ENCODE measurements at regions not wholly inside any gene's neighbourhood (a gene's known extent, or its start where the extent isn't known, plus 50 kb on each side); places are given as distances from the start of the nearest gene placed in this dataset.

DNA sequence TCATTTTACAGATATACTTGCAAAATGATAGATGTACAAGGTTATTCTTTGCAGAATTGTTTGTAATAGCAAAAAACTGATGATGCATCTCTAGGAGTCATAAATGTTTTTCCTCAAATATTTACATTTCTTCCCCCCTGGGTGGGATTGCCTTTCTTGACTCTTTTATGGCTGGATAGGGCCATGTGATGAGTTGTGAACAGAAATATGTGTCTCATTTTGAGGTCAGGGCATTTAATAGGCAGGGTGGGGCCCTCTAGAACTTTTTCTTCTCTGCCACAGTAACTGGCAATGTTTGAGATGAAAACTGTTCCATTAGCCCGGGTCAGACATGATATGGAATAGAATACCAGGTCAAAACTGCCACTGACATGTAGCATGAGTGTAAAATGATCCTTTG, 159.5 kb upstream of the SYNCRIP start:
- DNase-seq, result no peak
- no peaks in the 10 kb centered on the region for H3K36me3 ChIP-seq
- H3K9ac ChIP-seq (ENCODE audit: low read depth in 2 of 2, low read length in 2 of 2), result no peak overlapping the region
- no peak overlapping the region for H3K27ac ChIP-seq
- no peak overlapping the region for H3K4me3 ChIP-seq
- no peaks in the 10 kb centered on the region for H3K4me1 ChIP-seq
- H3K27me3 ChIP-seq, result no peaks in the 10 kb centered on the region
- intact Hi-C loops (cut with DNase I), result no loop called here
- TF ChIP-seq, protein P1, sequence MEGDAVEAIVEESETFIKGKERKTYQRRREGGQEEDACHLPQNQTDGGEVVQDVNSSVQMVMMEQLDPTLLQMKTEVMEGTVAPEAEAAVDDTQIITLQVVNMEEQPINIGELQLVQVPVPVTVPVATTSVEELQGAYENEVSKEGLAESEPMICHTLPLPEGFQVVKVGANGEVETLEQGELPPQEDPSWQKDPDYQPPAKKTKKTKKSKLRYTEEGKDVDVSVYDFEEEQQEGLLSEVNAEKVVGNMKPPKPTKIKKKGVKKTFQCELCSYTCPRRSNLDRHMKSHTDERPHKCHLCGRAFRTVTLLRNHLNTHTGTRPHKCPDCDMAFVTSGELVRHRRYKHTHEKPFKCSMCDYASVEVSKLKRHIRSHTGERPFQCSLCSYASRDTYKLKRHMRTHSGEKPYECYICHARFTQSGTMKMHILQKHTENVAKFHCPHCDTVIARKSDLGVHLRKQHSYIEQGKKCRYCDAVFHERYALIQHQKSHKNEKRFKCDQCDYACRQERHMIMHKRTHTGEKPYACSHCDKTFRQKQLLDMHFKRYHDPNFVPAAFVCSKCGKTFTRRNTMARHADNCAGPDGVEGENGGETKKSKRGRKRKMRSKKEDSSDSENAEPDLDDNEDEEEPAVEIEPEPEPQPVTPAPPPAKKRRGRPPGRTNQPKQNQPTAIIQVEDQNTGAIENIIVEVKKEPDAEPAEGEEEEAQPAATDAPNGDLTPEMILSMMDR (IDR thresholded peaks at IDR 0.05), result no peak
- no peaks in the 10 kb centered on the region for H3K9me3 ChIP-seq

DNA sequence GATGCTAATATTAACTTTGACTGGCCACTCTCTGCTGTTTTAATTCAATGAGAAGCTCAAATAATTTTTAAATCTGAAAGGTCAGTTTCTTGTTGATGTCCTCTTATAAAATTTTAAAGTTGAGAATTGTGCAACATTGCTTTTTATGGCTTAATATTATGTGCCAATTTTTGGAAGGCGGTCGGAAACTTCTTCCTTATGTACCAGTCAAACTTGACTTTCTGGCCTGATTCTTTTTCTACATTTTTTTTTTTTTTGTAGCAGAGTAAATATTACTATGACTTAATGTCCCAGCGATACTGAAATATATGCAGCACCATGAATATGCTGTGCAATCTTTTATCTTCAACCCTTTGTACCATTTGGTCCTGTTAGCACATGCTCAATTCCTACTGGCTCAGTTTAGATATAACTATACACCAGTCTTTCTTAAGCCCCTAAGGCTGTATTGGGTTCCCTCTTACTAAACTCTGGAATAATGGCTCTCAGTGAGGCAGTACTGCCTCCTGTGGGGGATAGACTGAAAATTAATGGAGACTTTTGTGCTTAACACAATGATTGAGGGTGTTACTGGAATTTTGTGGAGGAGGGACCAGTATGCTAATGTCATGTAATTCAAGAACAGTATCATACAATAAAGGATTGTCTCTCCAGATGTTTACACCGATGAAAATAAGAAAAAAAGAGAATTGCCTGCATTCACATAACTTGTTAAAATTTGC, 156.4 kb upstream of the SYNCRIP start:
- intact Hi-C loops (cut with DNase I), result no loop called here
- no peak overlapping the region for H3K4me3 ChIP-seq
- H3K27ac ChIP-seq, result no peak overlapping the region
- no peaks in the 10 kb centered on the region for H3K36me3 ChIP-seq
- no peaks in the 10 kb centered on the region for H3K9me3 ChIP-seq
- H3K9ac ChIP-seq (ENCODE audit: low read depth in 2 of 2, low read length in 2 of 2), result no peak overlapping the region
- TF ChIP-seq, protein P1 (IDR thresholded peaks at IDR 0.05), result no peak
- H3K4me1 ChIP-seq, result no peaks in the 10 kb centered on the region
- DNase-seq, result no peak
- H3K27me3 ChIP-seq, result no peaks in the 10 kb centered on the region

DNA sequence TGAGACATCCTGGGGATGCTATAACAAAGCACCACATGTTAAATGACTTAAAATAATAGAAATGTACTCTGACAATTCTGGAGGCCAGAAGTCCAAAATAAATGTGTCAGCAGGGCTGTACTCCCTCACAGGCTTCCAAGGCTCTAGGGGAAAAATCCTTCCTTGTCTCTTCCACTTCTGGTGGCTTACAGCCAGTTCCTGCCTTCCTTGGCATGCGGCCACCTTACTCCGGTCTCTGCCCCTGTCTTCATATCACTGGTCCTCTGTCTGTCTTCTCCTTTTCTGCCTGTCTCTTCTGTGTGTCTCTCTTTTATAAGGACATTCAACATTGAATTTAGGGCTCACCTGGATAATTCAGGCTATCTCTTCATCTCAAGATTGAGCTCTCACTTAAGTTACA, 155.3 kb upstream of the SYNCRIP start:
- H3K4me1 ChIP-seq, result no peaks in the 10 kb centered on the region
- peak; percentile 55 for DNase-seq
- intact Hi-C loops (cut with DNase I), result no loop called here

DNA sequence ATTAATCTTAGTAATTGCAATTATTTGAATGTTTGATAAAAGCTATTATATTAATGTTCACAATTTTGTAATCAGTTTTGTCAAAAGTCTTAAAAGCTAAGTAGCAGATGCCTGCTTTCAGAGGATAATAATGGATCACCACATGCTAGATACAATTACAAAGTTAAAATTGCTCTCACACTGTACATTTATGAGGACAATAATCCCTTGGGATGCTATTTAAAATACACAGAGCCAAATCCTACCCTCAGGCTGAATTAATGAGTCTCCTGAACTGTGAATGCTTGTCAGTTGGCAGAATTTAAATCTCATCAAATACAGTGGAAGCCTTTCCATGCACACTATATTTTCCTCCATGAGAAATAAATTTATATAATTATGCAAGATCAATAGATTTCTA, 153.3 kb upstream of the SYNCRIP start:
- Histone ChIP-seq H3K4me1 (no peaks in the 10 kb centered on the region), H3K4me3 (no peak overlapping the region), H3K9me3 (no peaks in the 10 kb centered on the region), H3K27ac (no peak overlapping the region), H3K9ac (ENCODE audit: low read depth in 2 of 2, low read length in 2 of 2) (no peak overlapping the region), H3K27me3 (no peaks in the 10 kb centered on the region), H3K36me3 (no peaks in the 10 kb centered on the region)
- intact Hi-C loops (cut with DNase I), result no loop called here
- no peak for DNase-seq
- TF ChIP-seq, protein P1 (IDR thresholded peaks at IDR 0.05), result no peak

More for the DNA sequence above, 155.3 kb upstream of the SYNCRIP start:
- H3K36me3 ChIP-seq, result no peaks in the 10 kb centered on the region
- TF ChIP-seq, protein P1 (IDR thresholded peaks at IDR 0.05), result no peak
- no peaks in the 10 kb centered on the region for H3K27me3 ChIP-seq
- no peaks in the 10 kb centered on the region for H3K9me3 ChIP-seq
- H3K4me3 ChIP-seq, result no peak overlapping the region
- no peak overlapping the region for H3K27ac ChIP-seq
- H3K9ac ChIP-seq (ENCODE audit: low read depth in 2 of 2, low read length in 2 of 2), result no peak overlapping the region

DNA sequence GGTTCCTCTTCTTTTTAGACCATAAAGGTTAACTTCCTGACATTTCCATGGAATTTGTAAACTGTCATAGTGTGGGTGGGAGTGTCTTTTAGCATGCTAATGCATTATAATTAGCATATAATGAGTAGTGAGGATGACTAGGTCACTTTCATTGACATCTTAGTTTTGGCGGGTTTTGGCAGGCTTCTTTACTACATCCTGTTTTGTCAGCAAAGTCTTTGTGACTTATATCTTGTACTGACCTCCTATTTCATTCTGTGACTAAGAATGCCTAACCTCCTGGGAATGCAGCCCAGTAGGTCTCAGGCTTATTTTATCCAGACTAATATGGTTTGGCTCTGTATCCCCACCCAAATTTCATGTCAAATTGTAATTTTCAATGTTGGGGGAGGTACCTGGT, 149.6 kb upstream of the SYNCRIP start:
- intact Hi-C loops (cut with DNase I), result no loop called here
- Histone ChIP-seq H3K27ac (no peak overlapping the region), H3K9me3 (no peaks in the 10 kb centered on the region), H3K27me3 (no peaks in the 10 kb centered on the region), H3K4me1 (no peaks in the 10 kb centered on the region), H3K4me3 (no peak overlapping the region), H3K36me3 (no peaks in the 10 kb centered on the region), H3K9ac (ENCODE audit: low read depth in 2 of 2, low read length in 2 of 2) (no peak overlapping the region)
- DNase-seq, result no peak
- TF ChIP-seq, protein P1 (IDR thresholded peaks at IDR 0.05), result no peak

Data from colonic mucosa (tissue), 4 donors.